G401.6 (cell line): ENCODE measurements at regions not wholly inside any gene's neighbourhood (a gene's known extent, or its start where the extent isn't known, plus 50 kb on each side); places are given as distances from the start of the nearest gene placed in this dataset.
"Not testable (repeated sequence)": the region's sequence is repeated elsewhere in the genome, so short reads cannot be mapped to it uniquely, and the experiment has no call there.

ENCODE experiments used
- FAIRE-seq: peaks from 2 replicates; lab custom pipeline; 2012; peaks lifted over from hg19 to GRCh38; lab: Jason Lieb, UNC

GRCh38 chr2:7430869-7431641 is 513.8 kb downstream of the RNF144A start:
- FAIRE-seq, result no peak

DNA sequence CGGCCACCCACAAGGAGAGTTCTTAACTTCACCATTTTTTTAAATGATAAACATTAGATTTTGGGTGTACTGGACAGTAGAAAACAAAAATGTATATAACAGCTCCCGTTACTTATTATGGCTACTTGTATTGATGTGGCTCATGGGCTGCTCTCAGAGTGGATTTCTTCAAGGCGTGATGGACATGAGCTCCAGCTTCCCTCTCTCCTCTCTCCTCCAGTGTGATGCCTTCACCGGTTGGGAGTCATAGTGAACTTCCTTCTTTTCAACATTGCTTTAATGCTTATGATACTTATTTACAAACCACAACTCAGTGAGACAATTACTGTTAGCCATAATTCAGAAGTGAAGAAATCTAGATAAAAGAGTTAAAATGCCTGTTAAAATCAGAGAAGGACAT is 515.2 kb downstream of the RNF144A start:
- no peak for FAIRE-seq

GRCh38 chr2:7436096-7436906 is 519.1 kb downstream of the RNF144A start:
- FAIRE-seq, result no peak

DNA sequence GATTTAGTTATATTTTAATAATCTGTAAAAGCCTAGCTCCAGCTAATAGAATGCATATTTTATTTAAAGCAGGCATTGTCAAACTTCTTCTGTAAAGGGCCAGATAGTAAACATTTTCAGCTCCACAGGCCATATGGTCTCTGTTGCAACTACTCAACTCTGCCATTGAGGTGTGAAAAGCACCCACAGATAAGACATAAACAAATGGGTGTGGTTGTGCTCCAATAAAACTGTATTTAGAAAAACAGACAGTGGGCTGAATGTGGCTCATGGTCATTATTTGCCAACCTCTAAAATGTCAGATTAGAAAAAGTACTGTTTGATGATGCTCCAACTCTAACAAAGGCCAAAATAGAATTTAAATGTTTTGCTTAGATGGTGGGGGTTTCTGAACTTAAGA is 519.9 kb downstream of the RNF144A start:
- no peak for FAIRE-seq

GRCh38 chr2:7437716-7438632 is 520.8 kb downstream of the RNF144A start:
- FAIRE-seq, result no peak

DNA sequence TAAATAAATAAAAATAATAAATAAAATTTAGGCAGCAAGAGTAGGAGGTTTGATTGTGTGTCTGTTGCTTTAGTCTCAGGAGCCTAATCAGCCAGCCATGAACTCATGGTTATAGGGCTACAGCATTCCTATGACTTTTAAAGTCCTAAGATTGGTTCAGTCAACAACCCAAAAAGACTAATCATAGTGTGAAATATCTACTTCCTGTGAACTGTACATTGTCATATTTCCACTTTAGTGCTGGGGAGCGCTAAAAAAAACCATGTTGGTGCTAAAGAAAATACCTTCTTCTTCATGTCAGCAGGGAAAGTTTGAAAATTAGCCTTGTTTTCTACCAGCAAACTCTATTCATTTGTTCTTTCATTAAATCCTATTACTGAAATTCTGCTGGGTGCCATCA is 521.6 kb downstream of the RNF144A start:
- FAIRE-seq, result no peak

DNA sequence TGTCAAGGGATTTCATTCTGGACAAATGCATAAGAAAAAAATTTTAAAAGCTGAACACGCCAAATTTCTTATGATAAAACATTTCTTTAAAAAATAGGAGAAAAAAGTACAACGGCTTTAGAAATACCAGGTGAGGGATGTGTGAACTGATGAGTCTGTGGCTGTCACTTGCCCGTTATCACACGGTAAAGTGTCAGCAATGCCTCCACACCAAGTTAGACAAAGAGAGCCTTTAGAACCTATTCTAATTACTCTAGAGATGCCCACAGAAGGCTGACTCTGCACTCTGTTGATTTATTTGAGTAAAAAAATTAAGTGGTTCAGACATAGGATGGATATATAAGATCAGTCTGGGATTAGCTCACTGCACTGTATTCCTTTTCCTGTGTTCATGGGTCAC is 523.8 kb downstream of the RNF144A start:
- no peak for FAIRE-seq

GRCh38 chr2:7441841-7442240 is 524.6 kb downstream of the RNF144A start:
- not testable (repeated sequence) for FAIRE-seq

DNA sequence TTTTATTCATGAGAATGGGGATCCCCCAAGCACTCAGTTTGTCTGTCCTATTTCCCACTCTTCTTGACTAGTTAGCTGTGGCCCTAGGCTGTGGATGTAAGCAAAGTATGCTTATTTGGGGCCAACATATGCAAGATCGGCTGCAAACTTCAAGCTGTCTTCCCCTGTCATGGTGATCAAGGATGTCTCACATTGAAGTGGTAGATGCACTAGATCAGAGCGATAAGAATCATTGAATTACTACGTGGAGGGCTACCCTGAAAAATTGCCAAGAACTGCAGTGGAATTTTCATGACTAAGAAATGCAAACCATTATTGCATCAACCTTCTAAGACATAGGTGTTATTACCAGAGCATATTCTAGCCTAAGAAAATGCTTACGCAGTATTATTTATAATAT is 527.4 kb downstream of the RNF144A start:
- no peak for FAIRE-seq

DNA sequence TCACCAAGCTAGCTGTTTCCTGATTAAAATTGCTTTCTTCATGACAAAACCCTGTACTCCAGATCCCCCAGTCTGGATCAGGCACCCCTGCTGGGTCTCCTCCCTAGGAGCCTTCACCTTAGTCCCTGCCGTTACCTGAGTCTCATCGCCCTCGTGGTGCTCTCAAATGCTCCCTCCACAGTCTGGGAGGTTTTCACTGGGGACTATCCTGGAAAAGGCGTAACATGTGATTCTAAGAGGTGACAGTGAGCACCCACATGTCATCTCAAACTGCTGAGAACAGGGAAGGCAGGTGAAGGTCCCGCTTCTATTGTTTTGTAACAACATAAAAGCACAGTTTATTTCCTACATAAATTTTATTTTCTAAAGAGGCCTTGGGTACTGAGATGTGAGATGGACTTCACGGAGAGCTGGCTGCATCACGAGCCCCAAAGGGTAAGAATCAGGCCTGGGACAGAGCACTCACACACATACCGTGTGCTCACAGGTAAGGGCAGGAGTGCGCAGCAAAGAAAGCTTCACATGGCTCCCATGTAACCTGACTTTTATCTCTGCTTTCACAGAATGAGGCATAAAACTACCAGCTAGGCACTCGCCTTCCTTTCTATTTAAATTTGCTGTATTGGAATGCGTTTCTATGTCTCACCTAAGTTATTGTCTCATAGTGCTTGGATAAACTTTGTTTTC is 531.5 kb downstream of the RNF144A start:
- no peak for FAIRE-seq

- FAIRE-seq, result no peak
Measured at GRCh38 chr2:7449298-7449697, 532.1 kb downstream of the RNF144A start.

DNA sequence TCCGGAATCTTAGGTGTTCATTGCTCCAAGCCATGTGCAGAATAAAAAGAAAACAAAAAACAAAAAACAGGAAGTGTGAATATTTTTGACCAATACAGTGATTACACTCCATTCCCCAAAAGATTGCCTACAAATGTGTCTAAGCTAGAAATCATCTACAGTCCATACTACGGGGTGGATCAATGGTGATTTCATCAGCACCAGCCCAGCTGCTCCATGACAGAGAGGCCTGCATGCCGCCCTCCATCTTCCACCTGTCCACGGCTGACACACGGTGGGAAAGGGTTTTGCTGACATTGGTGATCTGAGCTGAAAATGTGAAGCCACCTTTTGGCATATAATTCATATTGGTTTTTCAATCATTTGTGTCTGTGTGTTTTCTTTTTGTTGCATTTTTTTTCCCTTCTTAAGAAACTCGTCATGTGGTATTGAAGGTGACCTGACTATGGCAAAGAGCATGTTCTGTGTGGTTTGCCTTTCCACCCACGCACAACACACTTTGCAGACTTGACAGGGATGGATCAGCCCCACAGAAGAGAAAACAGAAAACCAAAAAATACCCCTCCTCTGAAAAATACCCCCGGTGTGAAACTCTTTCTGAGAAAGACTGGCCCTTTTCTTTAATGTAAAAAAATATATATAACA is 533.1 kb downstream of the RNF144A start:
- FAIRE-seq, result no peak

GRCh38 chr2:7450833-7451190 is 533.6 kb downstream of the RNF144A start:
- FAIRE-seq, result no peak

GRCh38 chr2:7452110-7452876 is 535.1 kb downstream of the RNF144A start:
- no peak for FAIRE-seq

- FAIRE-seq, result no peak
Measured at GRCh38 chr2:7454592-7454991, 537.4 kb downstream of the RNF144A start.

GRCh38 chr2:7456762-7457161 is 539.5 kb downstream of the RNF144A start:
- no peak for FAIRE-seq

- FAIRE-seq, result no peak
Measured at GRCh38 chr2:7458066-7458465, 540.9 kb downstream of the RNF144A start.

- FAIRE-seq, result no peak
Measured at GRCh38 chr2:7467782-7468447, 550.7 kb downstream of the RNF144A start.

- FAIRE-seq, result no peak
Measured at GRCh38 chr2:7468448-7468828, 551.2 kb downstream of the RNF144A start.

GRCh38 chr2:7468955-7469354 is 551.7 kb downstream of the RNF144A start:
- no peak for FAIRE-seq
